Esophagus squamous epithelium (tissue), 4 donors: ENCODE measurements at regions not wholly inside any gene's neighbourhood (a gene's known extent, or its start where the extent isn't known, plus 50 kb on each side); places are given as distances from the start of the nearest gene placed in this dataset.

ENCODE experiments used
- CTCF ChIP-seq, 6 experiments: fragments of 450-650 bp in 4 of 6; fragments of 200-600 bp in 2 of 6; sonication (generic) in 2 of 6; IDR thresholded peaks; one replicate each; pipeline ENCODE4 v1.5.1; 2016 to 2019; ENCODE audit warnings: antibody characterized with exemption in 6 of 6, mild to moderate bottlenecking in 4 of 6, moderate library complexity in 4 of 6
- POLR2A ChIP-seq, 4 donors: fragments of 450-650 bp; IDR thresholded peaks; one replicate each; pipeline ENCODE4 v1.6.1; 2017; ENCODE audit warnings: antibody characterized with exemption in 4 of 4, mild to moderate bottlenecking in 4 of 4, moderate library complexity in 3 of 4

- TF ChIP-seq CTCF (IDR thresholded peaks at IDR 0.05) (no peak), POLR2A (IDR thresholded peaks at IDR 0.05) (no peak)
Observed at GRCh38 chr1:157199421-157199755, 61.2 kb upstream of the ETV3 start.
